ENCODE measurements at regions not wholly inside any gene's neighbourhood (a gene's known extent, or its start where the extent isn't known, plus 50 kb on each side); places are given as distances from the start of the nearest gene placed in this dataset.

DNA sequence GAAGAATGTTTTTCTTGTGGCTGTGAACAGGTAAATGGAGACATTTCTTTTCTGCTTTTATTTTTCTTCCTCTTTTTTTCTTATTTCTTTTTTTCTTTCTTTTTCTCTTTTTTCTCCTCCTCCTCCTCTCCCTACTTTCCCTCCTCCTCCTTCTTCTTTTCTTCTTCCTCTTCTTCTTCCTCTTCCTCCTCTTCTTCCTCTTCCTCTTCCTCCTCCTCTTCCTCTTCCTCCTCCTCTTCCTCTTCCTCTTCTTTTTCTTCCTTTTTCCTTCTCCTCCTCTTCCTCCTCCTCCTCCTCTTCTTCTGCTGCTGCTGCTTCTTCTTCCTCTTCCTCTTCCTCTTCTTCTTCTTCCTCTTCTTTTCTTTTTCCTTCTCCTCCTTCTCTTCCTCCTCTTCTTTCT is 65.3 kb upstream of the NTRK2 start:
- no peak overlapping the region for H3K9ac ChIP-seq (ENCODE audit: low read length in 2 of 2)
- no peaks in the 10 kb centered on the region for H3K4me1 ChIP-seq (ENCODE audit: control insufficient read depth, insufficient read depth, low read length)
- no peak overlapping the region for H3K27ac ChIP-seq (ENCODE audit: low read length)
- H3K36me3 ChIP-seq (ENCODE audit: control insufficient read depth in 2 of 2, insufficient read depth in 2 of 2, low read length in 2 of 2): no peaks in the 10 kb centered on the region
- H3K4me3 ChIP-seq (ENCODE audit: low read length in 2 of 2): no peak overlapping the region
- no peaks in the 10 kb centered on the region for H3K27me3 ChIP-seq (ENCODE audit: control insufficient read depth in 1 of 2, insufficient read depth in 2 of 2, low read length in 2 of 2)
- H3K9me3 ChIP-seq (ENCODE audit: control insufficient read depth in 2 of 2, low read length in 2 of 2): no peaks in the 10 kb centered on the region

DNA sequence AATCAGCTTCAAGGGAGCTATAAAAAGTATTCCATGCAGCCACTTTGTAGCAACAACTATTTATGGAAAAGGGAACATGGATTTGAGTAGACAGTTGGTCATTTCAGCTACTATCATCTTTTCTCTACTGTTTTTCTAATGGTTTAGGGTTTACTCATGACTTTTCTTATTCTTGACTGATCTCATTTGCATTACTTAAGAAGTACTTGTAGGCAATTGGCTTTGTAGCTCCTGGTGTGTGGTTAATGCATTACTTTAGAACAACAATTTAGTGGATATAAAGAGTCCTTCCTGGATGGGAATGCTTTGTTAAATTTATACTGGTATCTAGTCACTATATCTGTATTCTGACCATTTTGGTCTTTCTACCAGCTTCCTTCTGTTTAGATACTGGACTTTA is 59.8 kb upstream of the NTRK2 start:
- H3K27ac ChIP-seq (ENCODE audit: low read length): no peak overlapping the region
- peaks cover 2 to 3% of the 10 kb centered on the region in 2 donors for H3K9me3 ChIP-seq (ENCODE audit: control insufficient read depth in 2 of 2, low read length in 2 of 2)
- no peak overlapping the region for H3K9ac ChIP-seq (ENCODE audit: low read length in 2 of 2)
- H3K4me1 ChIP-seq (ENCODE audit: control insufficient read depth, insufficient read depth, low read length): no peaks in the 10 kb centered on the region
- H3K4me3 ChIP-seq (ENCODE audit: low read length in 2 of 2): no peak overlapping the region
- H3K27me3 ChIP-seq (ENCODE audit: control insufficient read depth in 1 of 2, insufficient read depth in 2 of 2, low read length in 2 of 2): no peaks in the 10 kb centered on the region
- no peaks in the 10 kb centered on the region for H3K36me3 ChIP-seq (ENCODE audit: control insufficient read depth in 2 of 2, insufficient read depth in 2 of 2, low read length in 2 of 2)

- no peak overlapping the region for H3K27ac ChIP-seq (ENCODE audit: low read length)
- H3K9ac ChIP-seq (ENCODE audit: low read length in 2 of 2): no peak overlapping the region
- H3K27me3 ChIP-seq (ENCODE audit: control insufficient read depth in 1 of 2, insufficient read depth in 2 of 2, low read length in 2 of 2): no peaks in the 10 kb centered on the region
- H3K36me3 ChIP-seq (ENCODE audit: control insufficient read depth in 2 of 2, insufficient read depth in 2 of 2, low read length in 2 of 2): no peaks in the 10 kb centered on the region
- no peaks in the 10 kb centered on the region for H3K4me1 ChIP-seq (ENCODE audit: control insufficient read depth, insufficient read depth, low read length)
- no peak overlapping the region for H3K4me3 ChIP-seq (ENCODE audit: low read length in 2 of 2)
- peaks cover 2 to 3% of the 10 kb centered on the region in 2 donors for H3K9me3 ChIP-seq (ENCODE audit: control insufficient read depth in 2 of 2, low read length in 2 of 2)
These were observed 56.1 kb upstream of the NTRK2 start for GRCh38 chr9:84613431-84613830.

DNA sequence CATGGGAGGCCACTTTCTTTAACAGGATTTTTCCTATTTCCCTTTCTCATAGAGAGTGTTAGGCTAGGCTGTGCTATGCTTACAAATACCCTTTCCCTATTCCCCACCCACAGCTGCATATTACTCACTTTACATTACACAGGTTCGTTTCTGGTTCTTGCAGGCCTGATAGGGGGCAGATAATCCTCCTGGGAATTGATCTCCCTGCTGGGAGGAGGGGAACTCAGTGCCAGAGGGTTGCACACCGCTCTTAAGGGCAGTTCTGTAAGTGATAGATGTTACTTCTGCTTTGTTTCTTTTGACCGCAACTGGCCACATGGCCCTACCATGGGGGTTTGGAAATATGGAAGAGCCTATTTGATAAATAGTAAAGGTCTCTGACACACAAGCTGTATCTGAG is 54.0 kb upstream of the NTRK2 start:
- no peaks in the 10 kb centered on the region for H3K36me3 ChIP-seq (ENCODE audit: control insufficient read depth in 2 of 2, insufficient read depth in 2 of 2, low read length in 2 of 2)
- no peaks in the 10 kb centered on the region for H3K27me3 ChIP-seq (ENCODE audit: control insufficient read depth in 1 of 2, insufficient read depth in 2 of 2, low read length in 2 of 2)
- no peak overlapping the region for H3K4me3 ChIP-seq (ENCODE audit: low read length in 2 of 2)

GRCh38 chr9:84617411-84618029 is 52.0 kb upstream of the NTRK2 start:
- H3K9ac ChIP-seq (ENCODE audit: low read length in 2 of 2): no peak overlapping the region
- no peaks in the 10 kb centered on the region for H3K4me1 ChIP-seq (ENCODE audit: control insufficient read depth, insufficient read depth, low read length)
- H3K27me3 ChIP-seq (ENCODE audit: control insufficient read depth in 1 of 2, insufficient read depth in 2 of 2, low read length in 2 of 2): no peaks in the 10 kb centered on the region
- no peak overlapping the region for H3K4me3 ChIP-seq (ENCODE audit: low read length in 2 of 2)
- no peak overlapping the region for H3K27ac ChIP-seq (ENCODE audit: low read length)
- no peaks in the 10 kb centered on the region for H3K9me3 ChIP-seq (ENCODE audit: control insufficient read depth in 2 of 2, low read length in 2 of 2)
- no peaks in the 10 kb centered on the region for H3K36me3 ChIP-seq (ENCODE audit: control insufficient read depth in 2 of 2, insufficient read depth in 2 of 2, low read length in 2 of 2)

More for the DNA sequence above, 54.0 kb upstream of the NTRK2 start:
- Histone ChIP-seq H3K4me1 (ENCODE audit: control insufficient read depth, insufficient read depth, low read length) (no peaks in the 10 kb centered on the region), H3K27ac (ENCODE audit: low read length) (no peak overlapping the region), H3K9ac (ENCODE audit: low read length in 2 of 2) (no peak overlapping the region), H3K9me3 (ENCODE audit: control insufficient read depth in 2 of 2, low read length in 2 of 2) (peaks cover 2 to 3% of the 10 kb centered on the region in 2 donors)

Measured in stomach smooth muscle (tissue), 2 donors.